H9 (cell line): ENCODE measurements at regions not wholly inside any gene's neighbourhood (a gene's known extent, or its start where the extent isn't known, plus 50 kb on each side); places are given as distances from the start of the nearest gene placed in this dataset.

Source experiments
- DNase-seq: peaks from one replicate; pipeline ENCODE4 v3.0.0-alpha.2; 2017
- H2AFZ ChIP-seq: one replicate; pipeline ENCODE4 v1.6.1; 2013; ENCODE audit warnings: mild to moderate bottlenecking, low read length, control low read depth, moderate library complexity
- H2AK5ac ChIP-seq: 2 replicates; pipeline ENCODE4 v1.6.1; 2013; ENCODE audit warnings: low read length, control low read depth, mixed read lengths; ENCODE audit not compliant: insufficient read length
- H2BK120ac ChIP-seq: one replicate; pipeline ENCODE4 v1.6.1; 2013; ENCODE audit warnings: low read depth, mild to moderate bottlenecking, low read length, control low read depth, inconsistent platforms; ENCODE audit not compliant: poor library complexity, severe bottlenecking
- H2BK12ac ChIP-seq: 2 replicates; pipeline ENCODE4 v1.6.1; 2013; ENCODE audit warnings: low read length, control low read depth, mixed read lengths, low read depth; ENCODE audit not compliant: insufficient read length
- H2BK15ac ChIP-seq: 2 replicates; pipeline ENCODE4 v1.6.1; 2013; ENCODE audit warnings: low read depth, low read length, control low read depth
- H2BK20ac ChIP-seq: one replicate; pipeline ENCODE4 v1.6.1; 2013; ENCODE audit warnings: low read depth, mild to moderate bottlenecking, low read length, control low read depth, inconsistent platforms; ENCODE audit not compliant: poor library complexity, severe bottlenecking
- H2BK5ac ChIP-seq: 2 replicates; pipeline ENCODE4 v1.6.1; 2013; ENCODE audit warnings: low read length, control low read depth, mixed read lengths; ENCODE audit not compliant: insufficient read length
- H3K14ac ChIP-seq: 2 replicates; pipeline ENCODE4 v1.6.1; 2013; ENCODE audit warnings: low read length, control low read depth; ENCODE audit not compliant: insufficient read depth
- H3K18ac ChIP-seq: 2 replicates; pipeline ENCODE4 v1.6.1; 2013; ENCODE audit warnings: low read depth, mild to moderate bottlenecking, mixed read lengths, low read length, control low read depth; ENCODE audit not compliant: insufficient read length
- H3K23ac ChIP-seq: 2 replicates; pipeline ENCODE4 v1.6.1; 2013; ENCODE audit warnings: low read length, control low read depth, mixed read lengths, low read depth; ENCODE audit not compliant: insufficient read length
- H3K23me2 ChIP-seq: 2 replicates; pipeline ENCODE4 v1.6.1; 2013; ENCODE audit warnings: low read depth, mild to moderate bottlenecking, mixed read lengths, low read length, control low read depth; ENCODE audit not compliant: insufficient read length, poor library complexity, severe bottlenecking
- H3K27ac ChIP-seq: 2 replicates; pipeline ENCODE4 v1.5.1; 2013; ENCODE audit warnings: low read length, control low read depth, mixed read lengths, low read depth; ENCODE audit not compliant: insufficient read length
- H3K27me3 ChIP-seq: 2 replicates; pipeline ENCODE4 v1.6.1; 2013; ENCODE audit warnings: low read length, control low read depth, inconsistent platforms; ENCODE audit not compliant: insufficient read depth
- H3K4ac ChIP-seq: 2 replicates; pipeline ENCODE4 v1.6.1; 2013; ENCODE audit warnings: low read depth, mild to moderate bottlenecking, control low read depth, inconsistent platforms, low read length, moderate library complexity
- H3K4me1 ChIP-seq: 2 replicates; pipeline ENCODE4 v1.6.1; 2013; ENCODE audit warnings: low read length, control low read depth, inconsistent platforms; ENCODE audit not compliant: insufficient read depth
- H3K4me2 ChIP-seq: 2 replicates; pipeline ENCODE4 v1.6.1; 2013; ENCODE audit warnings: low read length, control low read depth, mixed read lengths; ENCODE audit not compliant: insufficient read length, insufficient read depth
- H3K56ac ChIP-seq: 2 replicates; pipeline ENCODE4 v1.6.1; 2013; ENCODE audit warnings: low read depth, mild to moderate bottlenecking, mixed read lengths, low read length, control low read depth; ENCODE audit not compliant: insufficient read length
- H3K79me1 ChIP-seq: 2 replicates; pipeline ENCODE4 v1.6.1; 2013; ENCODE audit warnings: low read depth, mild to moderate bottlenecking, moderate library complexity, low read length, control low read depth, inconsistent platforms; ENCODE audit not compliant: insufficient read depth, poor library complexity, severe bottlenecking
- H3K79me2 ChIP-seq: 2 replicates; pipeline ENCODE4 v1.6.1; 2013; ENCODE audit warnings: low read length, control low read depth, inconsistent platforms; ENCODE audit not compliant: insufficient read depth
- H3K9ac ChIP-seq: 2 replicates; pipeline ENCODE4 v1.6.1; 2013; ENCODE audit warnings: low read length, control low read depth, mixed read lengths; ENCODE audit not compliant: insufficient read length; ENCODE audit errors: extremely low read depth
- H3K9me3 ChIP-seq: one replicate; pipeline ENCODE4 v1.6.1; 2013; ENCODE audit warnings: low read depth, low read length, inconsistent platforms; ENCODE audit not compliant: control insufficient read depth
- H3T11ph ChIP-seq: one replicate; pipeline ENCODE4 v1.6.1; 2013; ENCODE audit warnings: mild to moderate bottlenecking, low read length, control low read depth, inconsistent platforms
- H4K20me1 ChIP-seq: one replicate; pipeline ENCODE4 v1.6.1; 2013; ENCODE audit not compliant: control insufficient read depth, insufficient read length, insufficient read depth
- H4K5ac ChIP-seq: 2 replicates; pipeline ENCODE4 v1.6.1; 2013; ENCODE audit warnings: low read depth, mild to moderate bottlenecking, mixed read lengths, low read length, control low read depth; ENCODE audit not compliant: insufficient read length
- H4K8ac ChIP-seq: replicated peaks from 2 replicates; pipeline ENCODE4 v1.6.1; 2013; ENCODE audit warnings: low read length, control low read depth, mixed read lengths, low read depth; ENCODE audit not compliant: insufficient read length
- H4K91ac ChIP-seq: 2 replicates; pipeline ENCODE4 v1.6.1; 2013; ENCODE audit warnings: low read depth, mild to moderate bottlenecking, moderate library complexity, mixed read lengths, low read length, control low read depth; ENCODE audit not compliant: insufficient read length
- H3K27ac Mint-ChIP-seq, 3 experiments: 2 replicates in 2 of 3; 3 replicates in 1 of 3; pipeline ENCODE4 v1.8.0; 2020 to 2021; ENCODE audit warnings: mixed read lengths in 3 of 3, mild to moderate bottlenecking in 1 of 3, moderate library complexity in 1 of 3
- H3K27me3 Mint-ChIP-seq: 2 replicates; pipeline ENCODE4 v1.8.0; 2021; ENCODE audit warnings: low read depth, mild to moderate bottlenecking, moderate library complexity, mixed read lengths
- H3K36me3 Mint-ChIP-seq, 3 experiments: 2 replicates in 2 of 3; 3 replicates in 1 of 3; pipeline ENCODE4 v1.8.0; 2020 to 2021; ENCODE audit warnings: low read depth in 3 of 3, mixed read lengths in 3 of 3; ENCODE audit not compliant: insufficient read depth in 1 of 3
- H3K4me1 Mint-ChIP-seq, 2 experiments: 2 replicates each; pipeline ENCODE4 v1.8.0; 2020; ENCODE audit warnings: mixed read lengths in 2 of 2
- H3K4me3 Mint-ChIP-seq, 2 experiments: 2 replicates in 1 of 2; 3 replicates in 1 of 2; pipeline ENCODE4 v1.8.0; 2020 to 2021; ENCODE audit warnings: mild to moderate bottlenecking in 2 of 2, mixed read lengths in 2 of 2, moderate library complexity in 1 of 2
- H3K9me3 Mint-ChIP-seq, 2 experiments: 2 replicates in 1 of 2; 3 replicates in 1 of 2; pipeline ENCODE4 v1.8.0; 2020; ENCODE audit warnings: mild to moderate bottlenecking in 2 of 2, mixed read lengths in 2 of 2, moderate library complexity in 1 of 2
- CTCF ChIP-seq: fragments of 200-600 bp; sonication (generic); conservative IDR thresholded peaks from 3 replicates; pipeline ENCODE4 v1.8.0; 2021; ENCODE audit warnings: antibody characterized with exemption, mild to moderate bottlenecking
- WGBS: extraction: QIAGEN DNeasy Blood & Tissue Kit; methylation state at CpG from one replicate; pipeline ENCODE4 v1.1.7; 2013; ENCODE audit warnings: missing lambda C conversion rate, low lambda C conversion rate, mixed read lengths; ENCODE audit not compliant: insufficient read length; ENCODE audit errors: extremely low coverage; 5-methylcytosine and 5-hydroxymethylcytosine counted together

- no peak overlapping the region for H3T11ph ChIP-seq
- H3K79me1 ChIP-seq, result no peaks in the 10 kb centered on the region
- H2BK120ac ChIP-seq, result no peak overlapping the region
- no peak overlapping the region for H3K23ac ChIP-seq
- H2AK5ac ChIP-seq, result no peak overlapping the region
- no peaks in the 10 kb centered on the region for H3K79me2 ChIP-seq
- H3K27ac Mint-ChIP-seq, result no peak overlapping the region
- H2AFZ ChIP-seq, result no peak overlapping the region
- no peak overlapping the region for H2BK20ac ChIP-seq
- H2BK15ac ChIP-seq, result no peak overlapping the region
- H3K14ac ChIP-seq, result no peak overlapping the region
- H3K4me1 ChIP-seq, result no peaks in the 10 kb centered on the region
- no peaks in the 10 kb centered on the region for H3K9me3 ChIP-seq
- H3K9me3 Mint-ChIP-seq, result no peaks in the 10 kb centered on the region; a peak in 1 of 5 replicates
- H3K18ac ChIP-seq, result no peak overlapping the region
- no peaks in the 10 kb centered on the region for H3K23me2 ChIP-seq
- H4K5ac ChIP-seq, result no peak overlapping the region
- no peak overlapping the region for H3K27ac ChIP-seq
- H3K4ac ChIP-seq, result no peak overlapping the region
- TF ChIP-seq CTCF, result no peak
- H4K20me1 ChIP-seq, result no peaks in the 10 kb centered on the region
- WGBS, result no CpG with 5 or more reads among the region's 8 CpGs
- H3K27me3 ChIP-seq, result no peaks in the 10 kb centered on the region
- no peak overlapping the region for H3K4me2 ChIP-seq
- no peak overlapping the region for H3K9ac ChIP-seq
- H3K56ac ChIP-seq, result no peak overlapping the region
- H4K8ac ChIP-seq, result no peak overlapping the region
- peaks cover 6 to 17% of the 10 kb centered on the region in 2 experiments for H3K4me1 Mint-ChIP-seq
- no peaks in the 10 kb centered on the region; a peak in 1 of 7 replicates for H3K36me3 Mint-ChIP-seq
- no peak for DNase-seq
- no peak overlapping the region for H3K4me3 Mint-ChIP-seq
- H3K27me3 Mint-ChIP-seq, result no peaks in the 10 kb centered on the region; the same call in 1 of the 2 replicates
- H2BK5ac ChIP-seq, result no peak overlapping the region
- no peak overlapping the region for H2BK12ac ChIP-seq
- H4K91ac ChIP-seq, result no peak overlapping the region
Measured at GRCh38 chr20:48201188-48201587, 415.9 kb upstream of the SULF2 start.
